DOHH2 (cell line): ENCODE measurements at regions not wholly inside any gene's neighbourhood (a gene's known extent, or its start where the extent isn't known, plus 50 kb on each side); places are given as distances from the start of the nearest gene placed in this dataset.

Source experiments
- H3F3A ChIP-seq: fragments of 200-600 bp; sonication (generic), shearing (Covaris generic); 2 replicates; pipeline ENCODE4 v1.6.0; 2016; ENCODE audit warnings: antibody characterized with exemption, mild to moderate bottlenecking; ENCODE audit not compliant: control insufficient read depth, insufficient read depth
- H3K27ac ChIP-seq: fragments of 200-600 bp; sonication (generic); 2 replicates; pipeline ENCODE4 v1.5.1; 2014; ENCODE audit warnings: low read depth, mild to moderate bottlenecking, low read length, moderate library complexity
- H3K27me3 ChIP-seq: fragments of 200-600 bp; sonication (generic); 2 replicates; pipeline ENCODE4 v1.6.1; 2014; ENCODE audit warnings: mild to moderate bottlenecking, low read length, mixed read lengths; ENCODE audit not compliant: control insufficient read depth
- H3K36me3 ChIP-seq: fragments of 200-600 bp; sonication (generic); 2 replicates; pipeline ENCODE4 v1.6.1; 2014; ENCODE audit warnings: mild to moderate bottlenecking, low read length, moderate library complexity, mixed read lengths; ENCODE audit not compliant: control insufficient read depth
- H3K4me1 ChIP-seq: fragments of 200-600 bp; sonication (generic); 2 replicates; pipeline ENCODE4 v1.6.1; 2014; ENCODE audit warnings: mild to moderate bottlenecking, low read length, mixed read lengths; ENCODE audit not compliant: control insufficient read depth
- H3K4me2 ChIP-seq: fragments of 200-600 bp; sonication (generic); 2 replicates; pipeline ENCODE4 v1.6.0; 2014; ENCODE audit warnings: mild to moderate bottlenecking, low read length, moderate library complexity
- H3K4me3 ChIP-seq: fragments of 200-600 bp; sonication (generic); 2 replicates; pipeline ENCODE4 v1.5.1; 2014; ENCODE audit warnings: mild to moderate bottlenecking, low read length, mixed read lengths
- H3K79me2 ChIP-seq: fragments of 200-600 bp; sonication (generic); 2 replicates; pipeline ENCODE4 v1.6.1; 2014; ENCODE audit warnings: mild to moderate bottlenecking, low read length, mixed read lengths; ENCODE audit not compliant: control insufficient read depth
- H3K9me2 ChIP-seq: fragments of 200-600 bp; sonication (generic); replicated peaks from 2 replicates; pipeline ENCODE4 v1.6.1; 2014; ENCODE audit warnings: mild to moderate bottlenecking, low read length, mixed read lengths; ENCODE audit not compliant: control insufficient read depth
- H3K9me3 ChIP-seq: fragments of 200-600 bp; sonication (generic); 2 replicates; pipeline ENCODE4 v1.6.1; 2014; ENCODE audit warnings: antibody characterized with exemption, low read length, mixed read lengths; ENCODE audit not compliant: control insufficient read depth, insufficient read depth
- H4K20me1 ChIP-seq: fragments of 200-600 bp; sonication (generic); 2 replicates; pipeline ENCODE4 v1.6.0; 2014; ENCODE audit warnings: low read depth, mild to moderate bottlenecking, antibody characterized with exemption, low read length, moderate library complexity; ENCODE audit not compliant: control insufficient read depth, insufficient read depth
- CTCF ChIP-seq: fragments of 200-600 bp; sonication (generic); IDR thresholded peaks from one replicate; pipeline ENCODE4 v1.5.1; 2014; ENCODE audit warnings: antibody characterized with exemption, mild to moderate bottlenecking, low read depth, low read length; ENCODE audit not compliant: poor library complexity, severe bottlenecking
- EZH2phosphoT487 ChIP-seq: fragments of 200-600 bp; sonication (generic); IDR thresholded peaks from 2 replicates; pipeline ENCODE4 v1.6.1; 2017; ENCODE audit warnings: borderline replicate concordance, mild to moderate bottlenecking, antibody characterized with exemption, low read length, moderate library complexity, mixed read lengths

- Histone ChIP-seq H3F3A (no peaks in the 10 kb centered on the region), H4K20me1 (no peaks in the 10 kb centered on the region), H3K27me3 (no peaks in the 10 kb centered on the region), H3K9me2 (no peaks in the 10 kb centered on the region), H3K36me3 (no peaks in the 10 kb centered on the region), H3K9me3 (no peaks in the 10 kb centered on the region), H3K27ac (no peak overlapping the region), H3K4me2 (no peak overlapping the region), H3K79me2 (no peaks in the 10 kb centered on the region), H3K4me3 (no peak overlapping the region), H3K4me1 (no peaks in the 10 kb centered on the region)
- TF ChIP-seq EZH2phosphoT487 (no peak), CTCF (no peak)
Measured at GRCh38 chr2:175750195-175750594, 251.9 kb downstream of the LNPK start.

GRCh38 chr2:175745911-175746310 lies 256.2 kb downstream of the LNPK start:
- no peak overlapping the region for H3K27ac ChIP-seq
- no peaks in the 10 kb centered on the region for H3K27me3 ChIP-seq
- H3K9me2 ChIP-seq = no peaks in the 10 kb centered on the region
- no peaks in the 10 kb centered on the region for H3K79me2 ChIP-seq
- no peak for TF ChIP-seq EZH2phosphoT487
- TF ChIP-seq CTCF = no peak
- no peaks in the 10 kb centered on the region for H3F3A ChIP-seq
- H3K4me3 ChIP-seq = no peak overlapping the region
- no peaks in the 10 kb centered on the region for H3K4me1 ChIP-seq
- H3K4me2 ChIP-seq = no peak overlapping the region
- H3K36me3 ChIP-seq = no peaks in the 10 kb centered on the region
- H4K20me1 ChIP-seq = no peaks in the 10 kb centered on the region
- H3K9me3 ChIP-seq = no peaks in the 10 kb centered on the region

GRCh38 chr2:175744000-175744399 lies 258.1 kb downstream of the LNPK start:
- Histone ChIP-seq H3K27me3 (no peaks in the 10 kb centered on the region), H3K27ac (no peak overlapping the region)

More at GRCh38 chr2:175744000-175744399, 258.1 kb downstream of the LNPK start:
- no peak overlapping the region for H3K4me2 ChIP-seq
- no peaks in the 10 kb centered on the region for H3K36me3 ChIP-seq
- H4K20me1 ChIP-seq = no peaks in the 10 kb centered on the region
- no peaks in the 10 kb centered on the region for H3K9me3 ChIP-seq
- H3K4me1 ChIP-seq = no peaks in the 10 kb centered on the region
- no peaks in the 10 kb centered on the region for H3K9me2 ChIP-seq
- no peak overlapping the region for H3K4me3 ChIP-seq
- no peaks in the 10 kb centered on the region for H3K79me2 ChIP-seq
- TF ChIP-seq CTCF (no peak), EZH2phosphoT487 (no peak)
- H3F3A ChIP-seq = no peaks in the 10 kb centered on the region
